ENCODE measurements at regions not wholly inside any gene's neighbourhood (a gene's known extent, or its start where the extent isn't known, plus 50 kb on each side); places are given as distances from the start of the nearest gene placed in this dataset.

- TF ChIP-seq CTCF (IDR thresholded peaks at IDR 0.05): no peak
- TF ChIP-seq ZFX (IDR thresholded peaks at IDR 0.05; ENCODE audit: borderline replicate concordance): no peak
Measured at GRCh38 chr9:85173967-85174366, 504.4 kb downstream of the NTRK2 start.
